T-cell (primary cell): ENCODE measurements at regions not wholly inside any gene's neighbourhood (a gene's known extent, or its start where the extent isn't known, plus 50 kb on each side); places are given as distances from the start of the nearest gene placed in this dataset.

ENCODE experiments used
- ATAC-seq, 4 experiments: fragments of 200-7000 bp in 3 of 4; fragments of 150-1000 bp in 1 of 4; cut with Tn5 transposase; replicated peaks in 1 of 4; 1 replicate in 3 of 4; 2 replicates in 1 of 4; pipeline ENCODE4 v1.10.0; 2021; ENCODE audit warnings: moderate library complexity in 3 of 4, mild to moderate bottlenecking in 2 of 4, moderate number of reproducible peaks in 1 of 4
- CTCF ChIA-PET, 2 donors: fragments of 300-600 bp; sonication (Branson Sonifier 250); formaldehyde crosslinking; loops; one replicate each; lab custom pipeline; 2022; ENCODE audit warnings: antibody characterized with exemption in 2 of 2; lab: Charles Lee
- POLR2A ChIA-PET, 2 donors: fragments of 300-600 bp; sonication (Branson Sonifier 250); formaldehyde crosslinking; loops; one replicate each; lab custom pipeline; 2022; ENCODE audit warnings: antibody characterized with exemption in 2 of 2; lab: Charles Lee
- DNase-seq, 35 experiments: peaks; one replicate each; pipeline versions ENCODE4 v3.0.0 to v3.0.0-alpha.2; 2013 to 2023
- H3K27ac ChIP-seq: one replicate; pipeline ENCODE4 v1.5.1; 2013; ENCODE audit warnings: low read length
- H3K27me3 ChIP-seq, 2 experiments: replicated peaks in 1 of 2; 1 replicate in 1 of 2; 2 replicates in 1 of 2; pipeline versions ENCODE4 v1.6.1 to v1.7.0; 2013; ENCODE audit warnings: low read length in 1 of 2, mixed read lengths in 1 of 2; ENCODE audit not compliant: control insufficient read depth in 2 of 2, insufficient read depth in 2 of 2; ENCODE audit errors: extremely low read depth in 1 of 2
- H3K36me3 ChIP-seq, 2 donors: 1 replicate in 1 of 2; 2 replicates in 1 of 2; pipeline versions ENCODE4 v1.6.1 to v1.7.0; 2013; ENCODE audit warnings: low read length in 1 of 2; ENCODE audit not compliant: control insufficient read depth in 2 of 2, insufficient read depth in 1 of 2; ENCODE audit errors: extremely low read depth in 1 of 2
- H3K4me1 ChIP-seq, 2 experiments: 1 replicate in 1 of 2; 2 replicates in 1 of 2; pipeline versions ENCODE4 v1.6.1 to v1.7.0; 2013; ENCODE audit warnings: low read length in 2 of 2, mixed read lengths in 1 of 2; ENCODE audit not compliant: insufficient read depth in 2 of 2, control insufficient read depth in 1 of 2; ENCODE audit errors: extremely low read depth in 1 of 2
- H3K4me3 ChIP-seq, 2 donors: 1 replicate in 1 of 2; 2 replicates in 1 of 2; pipeline versions ENCODE4 v1.5.1 to v1.7.0; 2013; ENCODE audit warnings: mild to moderate bottlenecking in 2 of 2, low read length in 1 of 2, moderate library complexity in 1 of 2; ENCODE audit not compliant: control insufficient read depth in 1 of 2; ENCODE audit errors: extremely low read depth in 1 of 2
- H3K9me3 ChIP-seq: 2 replicates; pipeline ENCODE4 v1.7.0; 2013
- H3K27ac Mint-ChIP-seq, 2 donors: one replicate each; pipeline ENCODE4 v1.8.0; 2020 to 2021; ENCODE audit warnings: mild to moderate bottlenecking in 2 of 2, mixed read lengths in 2 of 2
- H3K27me3 Mint-ChIP-seq, 2 donors: one replicate each; pipeline ENCODE4 v1.8.0; 2021 to 2022; ENCODE audit warnings: mixed read lengths in 2 of 2
- H3K36me3 Mint-ChIP-seq: one replicate; pipeline ENCODE4 v1.8.0; 2021; ENCODE audit warnings: mixed read lengths
- H3K4me1 Mint-ChIP-seq, 3 donors: one replicate each; pipeline ENCODE4 v1.8.0; 2020 to 2022; ENCODE audit warnings: mixed read lengths in 3 of 3, mild to moderate bottlenecking in 1 of 3
- H3K4me3 Mint-ChIP-seq, 3 donors: one replicate each; pipeline ENCODE4 v1.8.0; 2020 to 2022; ENCODE audit warnings: mild to moderate bottlenecking in 3 of 3, mixed read lengths in 3 of 3, moderate library complexity in 3 of 3
- H3K9me3 Mint-ChIP-seq, 3 donors: one replicate each; pipeline ENCODE4 v1.8.0; 2020 to 2022; ENCODE audit warnings: mixed read lengths in 3 of 3
- WGBS: methylation state at CpG from one replicate; pipeline ENCODE4 v1.1.5; 2013; ENCODE audit warnings: missing lambda C conversion rate; ENCODE audit not compliant: insufficient coverage; 5-methylcytosine and 5-hydroxymethylcytosine counted together

DNA sequence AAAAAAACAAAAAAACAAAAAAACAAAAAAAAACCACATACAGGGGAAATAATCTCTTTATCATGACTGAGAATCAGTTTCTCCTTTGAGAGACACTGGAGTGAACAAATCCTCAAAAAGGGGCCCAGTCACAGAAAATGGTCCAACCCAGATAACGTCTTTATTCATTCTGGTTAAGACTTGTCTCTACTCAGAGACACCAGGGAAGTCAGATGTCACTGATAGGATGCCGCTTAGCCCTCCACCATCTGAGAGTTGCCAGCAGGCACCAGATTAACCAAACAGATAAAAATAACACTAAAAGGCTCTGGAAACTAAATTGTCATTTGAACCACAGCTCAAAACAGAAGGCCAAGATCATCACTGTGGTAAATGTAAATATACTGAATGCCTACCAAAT, 1163.4 kb upstream of the ATXN8OS start:
- Mint-ChIP-seq H3K4me1 (no peaks in the 10 kb centered on the region), H3K4me3 (no peak overlapping the region), H3K36me3 (no peaks in the 10 kb centered on the region), H3K27ac (no peak overlapping the region), H3K9me3 (peaks cover 3 to 33% (median 17%) of the 10 kb centered on the region in 3 donors), H3K27me3 (no peaks in the 10 kb centered on the region)
- H3K36me3 ChIP-seq = no peaks in the 10 kb centered on the region
- DNase-seq (no peak), ATAC-seq (no peak)
- H3K9me3 ChIP-seq = no peaks in the 10 kb centered on the region
- ChIA-PET POLR2A (no interaction called here), CTCF (no interaction called here)
- no peaks in the 10 kb centered on the region for H3K4me1 ChIP-seq
- no peaks in the 10 kb centered on the region for H3K27me3 ChIP-seq
- H3K4me3 ChIP-seq = no peak overlapping the region
- 50% methylated on average over 1 of the region's 2 CpGs for WGBS
- H3K27ac ChIP-seq = no peak overlapping the region

GRCh38 chr13:68940049-68940448, 1167.6 kb upstream of the ATXN8OS start:
- Mint-ChIP-seq H3K4me3 (no peak overlapping the region), H3K27ac (no peak overlapping the region), H3K27me3 (no peaks in the 10 kb centered on the region), H3K4me1 (no peaks in the 10 kb centered on the region), H3K36me3 (no peaks in the 10 kb centered on the region), H3K9me3 (peaks cover 8 to 23% (median 13%) of the 10 kb centered on the region in 3 donors)
- DNase-seq (no peak), ATAC-seq (no peak)
- Histone ChIP-seq H3K27me3 (no peaks in the 10 kb centered on the region), H3K4me3 (no peak overlapping the region), H3K9me3 (no peaks in the 10 kb centered on the region), H3K36me3 (no peaks in the 10 kb centered on the region), H3K4me1 (no peaks in the 10 kb centered on the region), H3K27ac (no peak overlapping the region)
- POLR2A ChIA-PET = no interaction called here
- WGBS = no CpG with 5 or more reads among the region's 1 CpG
- CTCF ChIA-PET = no interaction called here

- 80% methylated on average over 2 of the region's 5 CpGs for WGBS
- Mint-ChIP-seq H3K27ac (no peak overlapping the region), H3K9me3 (peaks cover 12 to 29% (median 18%) of the 10 kb centered on the region in 3 donors), H3K4me3 (no peak overlapping the region), H3K36me3 (no peaks in the 10 kb centered on the region), H3K27me3 (no peaks in the 10 kb centered on the region), H3K4me1 (no peaks in the 10 kb centered on the region)
- ATAC-seq (no peak), DNase-seq (no peak)
- Histone ChIP-seq H3K27ac (no peak overlapping the region), H3K9me3 (no peaks in the 10 kb centered on the region), H3K36me3 (no peaks in the 10 kb centered on the region), H3K27me3 (no peaks in the 10 kb centered on the region), H3K4me3 (no peak overlapping the region), H3K4me1 (no peaks in the 10 kb centered on the region)
- POLR2A ChIA-PET = no interaction called here
- CTCF ChIA-PET = no interaction called here
Observed at GRCh38 chr13:68938639-68939038, 1169.0 kb upstream of the ATXN8OS start.

DNA sequence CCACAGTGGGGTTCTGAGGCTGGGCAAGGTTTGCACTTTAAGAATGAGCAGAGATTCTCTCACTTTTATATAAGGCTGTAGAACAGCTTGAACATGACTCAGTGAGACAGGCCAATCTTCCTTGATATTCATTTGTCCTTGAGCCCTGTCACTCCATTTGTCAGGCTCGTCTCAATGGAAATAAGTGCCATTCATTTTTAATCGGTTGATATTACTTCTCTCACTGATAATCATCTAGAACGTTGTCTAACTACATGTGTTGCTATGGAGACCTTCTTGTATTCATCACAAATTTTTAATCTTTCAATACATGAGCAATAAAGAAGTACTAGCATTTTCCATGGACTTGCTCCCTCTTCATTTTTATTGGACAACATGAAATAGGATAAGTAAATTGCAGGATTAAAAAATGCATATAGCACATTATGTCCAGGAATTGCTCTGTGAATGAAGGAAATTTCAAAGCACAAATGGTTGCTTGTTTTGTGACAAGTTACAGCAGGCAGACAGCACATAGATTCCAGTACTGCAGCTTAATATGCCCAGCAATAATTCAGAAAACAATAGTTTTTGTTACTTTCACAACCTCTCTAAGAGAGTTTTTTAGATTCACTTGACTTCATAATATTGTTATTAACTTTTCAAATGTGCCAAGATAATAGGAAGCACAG, 1178.4 kb upstream of the ATXN8OS start:
- no peaks in the 10 kb centered on the region for H3K4me1 ChIP-seq
- POLR2A ChIA-PET = no interaction called here
- CTCF ChIA-PET = no interaction called here
- H3K27ac ChIP-seq = no peak overlapping the region
- H3K9me3 ChIP-seq = no peaks in the 10 kb centered on the region
- Mint-ChIP-seq H3K27ac (no peak overlapping the region), H3K4me3 (no peak overlapping the region), H3K36me3 (no peaks in the 10 kb centered on the region), H3K4me1 (no peaks in the 10 kb centered on the region), H3K9me3 (peaks cover 8 to 19% (median 12%) of the 10 kb centered on the region in 3 donors), H3K27me3 (no peaks in the 10 kb centered on the region)
- ATAC-seq (no peak), DNase-seq (no peak)
- no peak overlapping the region for H3K4me3 ChIP-seq
- no peaks in the 10 kb centered on the region for H3K36me3 ChIP-seq
- no peaks in the 10 kb centered on the region for H3K27me3 ChIP-seq
- WGBS = 57% methylated on average over 1 of the region's 3 CpGs

- DNase-seq (no peak), ATAC-seq (no peak)
- WGBS = no CpG with 5 or more reads among the region's 2 CpGs
- Histone ChIP-seq H3K27ac (no peak overlapping the region), H3K27me3 (no peaks in the 10 kb centered on the region), H3K36me3 (no peaks in the 10 kb centered on the region), H3K4me3 (no peak overlapping the region), H3K4me1 (no peaks in the 10 kb centered on the region), H3K9me3 (no peaks in the 10 kb centered on the region)
- Mint-ChIP-seq H3K4me1 (no peaks in the 10 kb centered on the region), H3K27ac (no peak overlapping the region), H3K27me3 (no peaks in the 10 kb centered on the region), H3K36me3 (no peaks in the 10 kb centered on the region), H3K4me3 (no peak overlapping the region), H3K9me3 (peaks cover 8 to 23% (median 8%) of the 10 kb centered on the region in 3 donors)
- ChIA-PET POLR2A (no interaction called here), CTCF (no interaction called here)
Observed at GRCh38 chr13:68927387-68928026, 1180.1 kb upstream of the ATXN8OS start.

DNA sequence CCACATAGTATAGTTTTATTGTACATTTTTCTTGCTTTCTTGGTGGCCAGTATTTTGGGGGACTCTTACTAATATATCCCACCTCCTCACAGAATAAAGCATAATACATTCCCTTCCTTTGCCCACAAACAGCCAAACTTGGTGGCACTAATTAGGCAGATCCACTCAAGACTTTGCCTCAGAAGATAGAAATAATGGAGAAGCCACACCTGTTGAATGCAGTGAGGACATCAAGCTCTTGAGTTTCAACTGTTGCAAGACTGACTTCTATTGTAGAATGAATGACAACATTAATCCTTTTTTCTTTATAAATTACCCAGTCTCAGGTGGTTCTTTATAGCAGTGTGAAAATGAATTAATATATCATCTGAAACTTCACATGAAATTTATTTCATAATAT, 1183.6 kb upstream of the ATXN8OS start:
- Histone ChIP-seq H3K9me3 (no peaks in the 10 kb centered on the region), H3K27me3 (no peaks in the 10 kb centered on the region), H3K4me3 (no peak overlapping the region), H3K27ac (no peak overlapping the region), H3K36me3 (no peaks in the 10 kb centered on the region), H3K4me1 (no peaks in the 10 kb centered on the region)
- Mint-ChIP-seq H3K9me3 (peaks cover 3 to 18% (median 4%) of the 10 kb centered on the region in 3 donors), H3K4me1 (no peaks in the 10 kb centered on the region), H3K27me3 (no peaks in the 10 kb centered on the region), H3K4me3 (no peak overlapping the region), H3K27ac (no peak overlapping the region), H3K36me3 (no peaks in the 10 kb centered on the region)
- ChIA-PET POLR2A (no interaction called here), CTCF (no interaction called here)
- no peak for ATAC-seq
- DNase-seq = no peak
